Stomach (tissue), 4 donors: ENCODE measurements at regions not wholly inside any gene's neighbourhood (a gene's known extent, or its start where the extent isn't known, plus 50 kb on each side); places are given as distances from the start of the nearest gene placed in this dataset.

ENCODE experiments used
- CTCF ChIP-seq, 7 experiments: fragments of 450-650 bp in 4 of 7; fragments of 200-600 bp in 3 of 7; sonication (generic) in 3 of 7; IDR thresholded peaks; one replicate each; pipeline ENCODE4 v1.5.1; 2016 to 2019; ENCODE audit warnings: antibody characterized with exemption in 7 of 7, control low read depth in 2 of 7, mild to moderate bottlenecking in 1 of 7
- EP300 ChIP-seq: sonication (generic); formaldehyde crosslinking; IDR thresholded peaks from one replicate; pipeline ENCODE4 v1.6.1; 2017; ENCODE audit warnings: antibody characterized with exemption

DNA sequence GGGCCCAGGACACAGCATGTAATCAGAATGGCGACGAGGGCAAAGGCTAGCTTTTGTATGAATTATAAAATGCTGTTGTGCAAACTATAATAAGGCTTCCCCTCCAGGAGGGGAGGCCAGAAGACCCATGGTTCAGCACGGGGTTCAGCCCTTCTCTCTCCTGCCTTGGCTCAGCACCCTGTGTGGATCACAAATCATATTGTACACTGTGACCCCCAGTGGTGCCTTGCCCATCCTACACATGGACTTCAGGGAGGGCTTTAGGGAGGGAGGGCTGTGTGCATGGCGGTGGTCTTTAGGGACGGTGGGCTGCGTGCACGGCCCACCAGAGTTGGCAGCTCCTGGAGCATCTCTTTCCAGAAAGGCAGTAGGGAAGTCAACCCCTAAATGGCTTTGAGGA, 120.8 kb upstream of the TNR start:
- TF ChIP-seq CTCF (IDR thresholded peaks at IDR 0.05) (no peak), EP300 (no peak)
